Breast epithelium (tissue), 3 donors: ENCODE measurements at regions not wholly inside any gene's neighbourhood (a gene's known extent, or its start where the extent isn't known, plus 50 kb on each side); places are given as distances from the start of the nearest gene placed in this dataset.
"Not testable (repeated sequence)": the region's sequence is repeated elsewhere in the genome, so short reads cannot be mapped to it uniquely, and the experiment has no call there.

Source experiments
- POLR2A ChIP-seq: fragments of 450-650 bp; IDR thresholded peaks from one replicate; pipeline ENCODE4 v1.6.1; 2016; ENCODE audit warnings: antibody characterized with exemption, mild to moderate bottlenecking, moderate library complexity
- TF ChIP-seq, protein P1 (sequence below), 3 donors: fragments of 450-650 bp; IDR thresholded peaks; one replicate each; pipeline ENCODE4 v1.5.1; 2016 to 2017; ENCODE audit warnings: antibody characterized with exemption in 3 of 3, mild to moderate bottlenecking in 3 of 3, moderate library complexity in 3 of 3

GRCh38 chr4:52207146-52207545 is 156.0 kb downstream of the SPATA18 start:
- TF ChIP-seq, protein P1, sequence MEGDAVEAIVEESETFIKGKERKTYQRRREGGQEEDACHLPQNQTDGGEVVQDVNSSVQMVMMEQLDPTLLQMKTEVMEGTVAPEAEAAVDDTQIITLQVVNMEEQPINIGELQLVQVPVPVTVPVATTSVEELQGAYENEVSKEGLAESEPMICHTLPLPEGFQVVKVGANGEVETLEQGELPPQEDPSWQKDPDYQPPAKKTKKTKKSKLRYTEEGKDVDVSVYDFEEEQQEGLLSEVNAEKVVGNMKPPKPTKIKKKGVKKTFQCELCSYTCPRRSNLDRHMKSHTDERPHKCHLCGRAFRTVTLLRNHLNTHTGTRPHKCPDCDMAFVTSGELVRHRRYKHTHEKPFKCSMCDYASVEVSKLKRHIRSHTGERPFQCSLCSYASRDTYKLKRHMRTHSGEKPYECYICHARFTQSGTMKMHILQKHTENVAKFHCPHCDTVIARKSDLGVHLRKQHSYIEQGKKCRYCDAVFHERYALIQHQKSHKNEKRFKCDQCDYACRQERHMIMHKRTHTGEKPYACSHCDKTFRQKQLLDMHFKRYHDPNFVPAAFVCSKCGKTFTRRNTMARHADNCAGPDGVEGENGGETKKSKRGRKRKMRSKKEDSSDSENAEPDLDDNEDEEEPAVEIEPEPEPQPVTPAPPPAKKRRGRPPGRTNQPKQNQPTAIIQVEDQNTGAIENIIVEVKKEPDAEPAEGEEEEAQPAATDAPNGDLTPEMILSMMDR (IDR thresholded peaks at IDR 0.05) = not testable (repeated sequence)
- TF ChIP-seq POLR2A = not testable (repeated sequence)
